ENCODE measurements at regions not wholly inside any gene's neighbourhood (a gene's known extent, or its start where the extent isn't known, plus 50 kb on each side); places are given as distances from the start of the nearest gene placed in this dataset.

DNA sequence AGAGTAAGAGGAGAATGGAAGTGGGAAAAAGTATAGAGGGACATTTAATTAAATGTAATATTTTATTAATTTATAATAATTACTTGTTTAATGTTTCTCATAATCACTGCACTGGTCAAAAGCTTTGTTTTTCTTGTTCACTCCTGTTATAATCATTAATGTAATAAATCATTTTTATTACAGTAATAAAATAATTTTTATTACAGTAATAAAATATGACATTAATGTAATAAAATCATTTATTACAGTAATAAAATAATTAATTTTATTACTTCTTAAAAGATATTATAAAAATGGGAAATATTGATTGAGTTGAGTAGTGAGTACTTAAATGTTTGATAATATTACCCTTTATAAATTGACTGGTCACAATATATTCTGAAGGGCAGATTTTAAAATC, 181.1 kb upstream of the SOX2 start:
- Mint-ChIP-seq H3K27me3 (ENCODE audit: unreplicated experiment) (no peaks in the 10 kb centered on the region), H3K9me3 (ENCODE audit: unreplicated experiment) (no peaks in the 10 kb centered on the region), H3K4me1 (ENCODE audit: unreplicated experiment) (peaks cover 10% of the 10 kb centered on the region), H3K27ac (ENCODE audit: unreplicated experiment) (no peak overlapping the region), H3K4me3 (ENCODE audit: unreplicated experiment) (no peak overlapping the region), H3K36me3 (ENCODE audit: low read depth, unreplicated experiment) (no peaks in the 10 kb centered on the region)
- DNase-seq (ENCODE audit: low spot score): no peak
- TF ChIP-seq, protein P1, sequence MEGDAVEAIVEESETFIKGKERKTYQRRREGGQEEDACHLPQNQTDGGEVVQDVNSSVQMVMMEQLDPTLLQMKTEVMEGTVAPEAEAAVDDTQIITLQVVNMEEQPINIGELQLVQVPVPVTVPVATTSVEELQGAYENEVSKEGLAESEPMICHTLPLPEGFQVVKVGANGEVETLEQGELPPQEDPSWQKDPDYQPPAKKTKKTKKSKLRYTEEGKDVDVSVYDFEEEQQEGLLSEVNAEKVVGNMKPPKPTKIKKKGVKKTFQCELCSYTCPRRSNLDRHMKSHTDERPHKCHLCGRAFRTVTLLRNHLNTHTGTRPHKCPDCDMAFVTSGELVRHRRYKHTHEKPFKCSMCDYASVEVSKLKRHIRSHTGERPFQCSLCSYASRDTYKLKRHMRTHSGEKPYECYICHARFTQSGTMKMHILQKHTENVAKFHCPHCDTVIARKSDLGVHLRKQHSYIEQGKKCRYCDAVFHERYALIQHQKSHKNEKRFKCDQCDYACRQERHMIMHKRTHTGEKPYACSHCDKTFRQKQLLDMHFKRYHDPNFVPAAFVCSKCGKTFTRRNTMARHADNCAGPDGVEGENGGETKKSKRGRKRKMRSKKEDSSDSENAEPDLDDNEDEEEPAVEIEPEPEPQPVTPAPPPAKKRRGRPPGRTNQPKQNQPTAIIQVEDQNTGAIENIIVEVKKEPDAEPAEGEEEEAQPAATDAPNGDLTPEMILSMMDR (IDR thresholded peaks at IDR 0.05; ENCODE audit: unreplicated experiment): no peak

- no peak for DNase-seq (ENCODE audit: low spot score)
- TF ChIP-seq, protein P1 (IDR thresholded peaks at IDR 0.05; ENCODE audit: unreplicated experiment): no peak
- H3K9me3 Mint-ChIP-seq (ENCODE audit: unreplicated experiment): no peaks in the 10 kb centered on the region
- H3K27ac Mint-ChIP-seq (ENCODE audit: unreplicated experiment): no peak overlapping the region
- H3K4me3 Mint-ChIP-seq (ENCODE audit: unreplicated experiment): no peak overlapping the region
- H3K27me3 Mint-ChIP-seq (ENCODE audit: unreplicated experiment): no peaks in the 10 kb centered on the region
- no peaks in the 10 kb centered on the region for H3K4me1 Mint-ChIP-seq (ENCODE audit: unreplicated experiment)
- H3K36me3 Mint-ChIP-seq (ENCODE audit: low read depth, unreplicated experiment): no peaks in the 10 kb centered on the region
These were observed 189.9 kb upstream of the SOX2 start for GRCh38 chr3:181521831-181522230.

DNA sequence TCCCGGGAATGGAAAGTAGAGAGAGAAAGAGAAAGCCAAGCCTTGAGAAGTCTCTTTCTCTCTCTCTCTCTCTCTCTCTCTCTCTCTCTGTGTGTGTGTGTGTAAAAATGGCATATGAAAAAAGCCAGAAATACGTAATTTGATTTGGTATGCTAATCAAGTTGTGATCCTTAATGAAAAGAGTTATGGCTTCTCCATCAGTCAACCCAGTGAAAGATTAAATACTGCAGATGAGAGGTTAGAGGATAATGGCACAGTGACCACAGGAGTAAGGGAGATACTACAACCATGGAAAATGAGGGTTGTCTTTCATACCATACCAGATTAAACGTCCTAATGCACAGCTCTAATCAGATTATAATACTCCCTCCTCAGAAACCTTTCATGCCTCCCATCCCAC, 193.5 kb upstream of the SOX2 start:
- Mint-ChIP-seq H3K36me3 (ENCODE audit: low read depth, unreplicated experiment) (no peaks in the 10 kb centered on the region), H3K4me3 (ENCODE audit: unreplicated experiment) (no peak overlapping the region)

GRCh38 chr3:181512787-181513186, 198.9 kb upstream of the SOX2 start:
- Mint-ChIP-seq H3K9me3 (ENCODE audit: unreplicated experiment) (peaks cover 14% of the 10 kb centered on the region), H3K27me3 (ENCODE audit: unreplicated experiment) (no peaks in the 10 kb centered on the region), H3K4me3 (ENCODE audit: unreplicated experiment) (no peak overlapping the region), H3K4me1 (ENCODE audit: unreplicated experiment) (no peaks in the 10 kb centered on the region), H3K36me3 (ENCODE audit: low read depth, unreplicated experiment) (peaks cover 17% of the 10 kb centered on the region), H3K27ac (ENCODE audit: unreplicated experiment) (no peak overlapping the region)
- DNase-seq (ENCODE audit: low spot score): no peak
- TF ChIP-seq, protein P1 (IDR thresholded peaks at IDR 0.05; ENCODE audit: unreplicated experiment): no peak

More for the DNA sequence above, 193.5 kb upstream of the SOX2 start:
- Mint-ChIP-seq H3K9me3 (ENCODE audit: unreplicated experiment) (no peaks in the 10 kb centered on the region), H3K27me3 (ENCODE audit: unreplicated experiment) (no peaks in the 10 kb centered on the region), H3K27ac (ENCODE audit: unreplicated experiment) (no peak overlapping the region), H3K4me1 (ENCODE audit: unreplicated experiment) (no peaks in the 10 kb centered on the region)
- TF ChIP-seq, protein P1 (IDR thresholded peaks at IDR 0.05; ENCODE audit: unreplicated experiment): no peak
- no peak for DNase-seq (ENCODE audit: low spot score)

- H3K27me3 Mint-ChIP-seq (ENCODE audit: unreplicated experiment): no peaks in the 10 kb centered on the region
- peaks cover 17% of the 10 kb centered on the region for H3K36me3 Mint-ChIP-seq (ENCODE audit: low read depth, unreplicated experiment)
These were observed 201.2 kb upstream of the SOX2 start for GRCh38 chr3:181510500-181510899.

More at GRCh38 chr3:181510500-181510899, 201.2 kb upstream of the SOX2 start:
- H3K27ac Mint-ChIP-seq (ENCODE audit: unreplicated experiment): no peak overlapping the region
- TF ChIP-seq, protein P1 (IDR thresholded peaks at IDR 0.05; ENCODE audit: unreplicated experiment): no peak
- no peaks in the 10 kb centered on the region for H3K4me1 Mint-ChIP-seq (ENCODE audit: unreplicated experiment)
- H3K4me3 Mint-ChIP-seq (ENCODE audit: unreplicated experiment): peak overlapping the region; percentile 62
- no peak for DNase-seq (ENCODE audit: low spot score)
- H3K9me3 Mint-ChIP-seq (ENCODE audit: unreplicated experiment): peaks cover 14% of the 10 kb centered on the region
